Transverse colon (tissue), 3 donors: ENCODE measurements at regions not wholly inside any gene's neighbourhood (a gene's known extent, or its start where the extent isn't known, plus 50 kb on each side); places are given as distances from the start of the nearest gene placed in this dataset.

Experiments used
- CTCF ChIP-seq, 5 experiments: fragments of 200-600 bp in 3 of 5; fragments of 450-650 bp in 2 of 5; sonication (generic) in 3 of 5; IDR thresholded peaks; 1 replicate in 2 of 5; 2 replicates in 3 of 5; pipeline ENCODE4 v1.5.1; 2016 to 2017; ENCODE audit warnings: antibody characterized with exemption in 5 of 5, inconsistent platforms in 3 of 5, mild to moderate bottlenecking in 2 of 5, moderate library complexity in 1 of 5
- POLR2A ChIP-seq: fragments of 450-650 bp; IDR thresholded peaks from one replicate; pipeline ENCODE4 v1.6.1; 2016; ENCODE audit warnings: antibody characterized with exemption, mild to moderate bottlenecking, moderate library complexity

- TF ChIP-seq CTCF (IDR thresholded peaks at IDR 0.05) (no peak), POLR2A (no peak)
Observed at GRCh38 chr3:176911579-176911978, 285.7 kb downstream of the TBL1XR1 start.
